Duodenal mucosa (tissue), 2 donors: ENCODE measurements at regions not wholly inside any gene's neighbourhood (a gene's known extent, or its start where the extent isn't known, plus 50 kb on each side); places are given as distances from the start of the nearest gene placed in this dataset.
"Not testable (repeated sequence)": the region's sequence is repeated elsewhere in the genome, so short reads cannot be mapped to it uniquely, and the experiment has no call there.

Source experiments
- H3K27ac ChIP-seq: one replicate; pipeline ENCODE4 v1.7.0; 2013; ENCODE audit warnings: low read depth, low read length
- H3K27me3 ChIP-seq, 2 donors: one replicate each; pipeline ENCODE4 v1.7.0; 2013; ENCODE audit warnings: low read length in 2 of 2, control low read depth in 1 of 2; ENCODE audit not compliant: insufficient read depth in 2 of 2, control insufficient read depth in 1 of 2
- H3K36me3 ChIP-seq, 2 donors: one replicate each; pipeline ENCODE4 v1.7.0; 2013; ENCODE audit warnings: low read length in 2 of 2, control low read depth in 1 of 2; ENCODE audit not compliant: insufficient read depth in 2 of 2, control insufficient read depth in 1 of 2
- H3K4me1 ChIP-seq, 2 donors: one replicate each; pipeline ENCODE4 v1.7.0; 2013; ENCODE audit warnings: low read length in 2 of 2, control low read depth in 1 of 2; ENCODE audit not compliant: insufficient read depth in 2 of 2, control insufficient read depth in 1 of 2
- H3K4me3 ChIP-seq, 2 donors: one replicate each; pipeline ENCODE4 v1.7.0; 2013; ENCODE audit warnings: low read length in 2 of 2, low read depth in 1 of 2
- H3K9ac ChIP-seq, 2 donors: one replicate each; pipeline ENCODE4 v1.7.0; 2013; ENCODE audit warnings: low read length in 2 of 2, low read depth in 1 of 2
- H3K9me3 ChIP-seq, 2 donors: one replicate each; pipeline ENCODE4 v1.7.0; 2013; ENCODE audit warnings: low read length in 2 of 2, control low read depth in 1 of 2; ENCODE audit not compliant: control insufficient read depth in 1 of 2

GRCh38 chrX:106283841-106284240, 115.7 kb downstream of the PWWP3B start:
- Histone ChIP-seq H3K9ac (no peak overlapping the region), H3K27me3 (no peaks in the 10 kb centered on the region), H3K4me1 (no peaks in the 10 kb centered on the region), H3K9me3 (no peaks in the 10 kb centered on the region), H3K27ac (no peak overlapping the region), H3K36me3 (no peaks in the 10 kb centered on the region), H3K4me3 (no peak overlapping the region)

GRCh38 chrX:106284431-106285025, 116.4 kb downstream of the PWWP3B start:
- H3K27me3 ChIP-seq = no peaks in the 10 kb centered on the region

GRCh38 chrX:106286053-106286650, 118.0 kb downstream of the PWWP3B start:
- no peak overlapping the region for H3K4me3 ChIP-seq
- no peak overlapping the region for H3K9ac ChIP-seq
- no peaks in the 10 kb centered on the region for H3K27me3 ChIP-seq
- no peaks in the 10 kb centered on the region for H3K36me3 ChIP-seq
- no peaks in the 10 kb centered on the region for H3K9me3 ChIP-seq
- no peak overlapping the region for H3K27ac ChIP-seq
- no peaks in the 10 kb centered on the region for H3K4me1 ChIP-seq

More at GRCh38 chrX:106284431-106285025, 116.4 kb downstream of the PWWP3B start:
- Histone ChIP-seq H3K4me1 (no peaks in the 10 kb centered on the region), H3K27ac (no peak overlapping the region), H3K9me3 (no peaks in the 10 kb centered on the region), H3K4me3 (no peak overlapping the region), H3K36me3 (no peaks in the 10 kb centered on the region), H3K9ac (no peak overlapping the region)

- not testable (repeated sequence) for H3K9me3 ChIP-seq
Measured at GRCh38 chrX:106290778-106291177, 122.7 kb downstream of the PWWP3B start.

DNA sequence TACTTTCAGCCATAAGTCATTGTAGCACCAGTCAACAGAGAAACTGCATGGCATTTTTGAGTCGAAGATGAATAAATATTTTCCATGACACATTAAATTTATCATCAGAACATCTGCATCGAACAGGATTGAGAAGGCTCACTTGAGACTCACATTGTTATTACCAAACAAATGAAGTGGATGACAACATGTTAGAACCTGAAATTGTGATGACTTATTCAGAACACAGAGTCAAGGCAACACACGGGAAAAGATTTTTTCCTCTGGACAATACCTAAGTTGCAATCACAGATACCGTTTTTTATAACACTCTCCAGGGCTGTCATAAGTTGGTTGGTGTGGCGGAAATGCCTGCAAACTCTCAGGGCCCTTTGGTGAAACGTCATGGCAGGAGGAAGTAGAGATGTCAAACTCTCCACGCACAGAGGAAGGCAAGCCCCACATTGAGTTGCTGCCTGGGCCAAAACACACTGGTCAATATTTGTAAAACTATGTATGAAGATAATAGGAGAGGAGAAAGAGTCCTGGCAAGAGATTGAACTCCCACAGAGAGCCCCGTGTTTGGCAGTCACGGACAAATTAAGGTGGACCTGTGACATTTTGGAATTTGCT, 123.8 kb downstream of the PWWP3B start:
- H3K36me3 ChIP-seq, H3K4me1 ChIP-seq, H3K9me3 ChIP-seq, H3K4me3 ChIP-seq, H3K9ac ChIP-seq, H3K27ac ChIP-seq, H3K27me3 ChIP-seq: not testable (repeated sequence)

More at GRCh38 chrX:106290778-106291177, 122.7 kb downstream of the PWWP3B start:
- H3K4me3 ChIP-seq, H3K4me1 ChIP-seq, H3K36me3 ChIP-seq, H3K27me3 ChIP-seq, H3K9ac ChIP-seq, H3K27ac ChIP-seq: not testable (repeated sequence)

GRCh38 chrX:106300239-106300638, 132.1 kb downstream of the PWWP3B start:
- Histone ChIP-seq H3K4me1 (no peaks in the 10 kb centered on the region), H3K27ac (no peak overlapping the region), H3K9me3 (no peaks in the 10 kb centered on the region), H3K9ac (no peak overlapping the region), H3K27me3 (no peaks in the 10 kb centered on the region), H3K36me3 (no peaks in the 10 kb centered on the region), H3K4me3 (no peak overlapping the region)

GRCh38 chrX:106300656-106301055, 132.6 kb downstream of the PWWP3B start:
- H3K27ac ChIP-seq = no peak overlapping the region
- H3K4me3 ChIP-seq = no peak overlapping the region
- H3K9ac ChIP-seq = no peak overlapping the region
- H3K9me3 ChIP-seq = no peaks in the 10 kb centered on the region
- H3K27me3 ChIP-seq = no peaks in the 10 kb centered on the region
- H3K4me1 ChIP-seq = no peaks in the 10 kb centered on the region
- no peaks in the 10 kb centered on the region for H3K36me3 ChIP-seq

GRCh38 chrX:106302304-106302703, 134.2 kb downstream of the PWWP3B start:
- H3K27ac ChIP-seq = no peak overlapping the region
- H3K36me3 ChIP-seq = no peaks in the 10 kb centered on the region
- H3K4me3 ChIP-seq = no peak overlapping the region
- H3K27me3 ChIP-seq = no peaks in the 10 kb centered on the region
- no peaks in the 10 kb centered on the region for H3K9me3 ChIP-seq
- no peak overlapping the region for H3K9ac ChIP-seq
- H3K4me1 ChIP-seq = no peaks in the 10 kb centered on the region

GRCh38 chrX:106306391-106306947, 138.4 kb downstream of the PWWP3B start:
- no peak overlapping the region for H3K4me3 ChIP-seq
- H3K9ac ChIP-seq = no peak overlapping the region

GRCh38 chrX:106323357-106323756, 155.3 kb downstream of the PWWP3B start:
- H3K27me3 ChIP-seq = no peaks in the 10 kb centered on the region
- no peak overlapping the region for H3K27ac ChIP-seq
- no peak overlapping the region for H3K9ac ChIP-seq
- H3K4me3 ChIP-seq = no peak overlapping the region
- no peaks in the 10 kb centered on the region for H3K9me3 ChIP-seq
- H3K36me3 ChIP-seq = no peaks in the 10 kb centered on the region
- no peaks in the 10 kb centered on the region for H3K4me1 ChIP-seq

More at GRCh38 chrX:106306391-106306947, 138.4 kb downstream of the PWWP3B start:
- Histone ChIP-seq H3K9me3 (no peaks in the 10 kb centered on the region), H3K27ac (no peak overlapping the region), H3K36me3 (no peaks in the 10 kb centered on the region), H3K4me1 (no peaks in the 10 kb centered on the region), H3K27me3 (no peaks in the 10 kb centered on the region)
